Cardiac muscle cell (in vitro differentiated cells and primary cell): ENCODE measurements at regions not wholly inside any gene's neighbourhood (a gene's known extent, or its start where the extent isn't known, plus 50 kb on each side); places are given as distances from the start of the nearest gene placed in this dataset.

Experiments
- DNase-seq, 2 donors: peaks; one replicate each; pipeline versions ENCODE4 v3.0.0 to v3.0.0-alpha.2; 2010 to 2017; ENCODE audit warnings: low read depth in 1 of 2, low spot score in 1 of 2
- H3K27ac ChIP-seq: fragments of 200-600 bp; sonication (generic); 2 replicates; pipeline ENCODE4 v1.5.1; 2016
- H3K27me3 ChIP-seq: fragments of 200-600 bp; sonication (generic); 2 replicates; pipeline ENCODE4 v1.6.0; 2016; ENCODE audit warnings: control low read depth
- H3K36me3 ChIP-seq: fragments of 200-600 bp; sonication (generic); 2 replicates; pipeline ENCODE4 v1.5.1; 2016; ENCODE audit warnings: control low read depth
- H3K4me1 ChIP-seq: fragments of 200-600 bp; sonication (generic); 2 replicates; pipeline ENCODE4 v1.8.1; 2017; ENCODE audit warnings: low read depth, mild to moderate bottlenecking, mixed run types
- H3K4me3 ChIP-seq: fragments of 200-600 bp; sonication (generic); 2 replicates; pipeline ENCODE4 v1.5.1; 2016; ENCODE audit warnings: mild to moderate bottlenecking
- H3K9me3 ChIP-seq: fragments of 200-600 bp; sonication (generic); 2 replicates; pipeline ENCODE4 v1.5.1; 2017; ENCODE audit warnings: low read depth, mild to moderate bottlenecking, control low read depth
- TF ChIP-seq, protein P1 (sequence below): IDR thresholded peaks from 2 replicates; pipeline ENCODE4 v1.5.1; 2012; ENCODE audit warnings: low read depth, mild to moderate bottlenecking, low read length

DNA sequence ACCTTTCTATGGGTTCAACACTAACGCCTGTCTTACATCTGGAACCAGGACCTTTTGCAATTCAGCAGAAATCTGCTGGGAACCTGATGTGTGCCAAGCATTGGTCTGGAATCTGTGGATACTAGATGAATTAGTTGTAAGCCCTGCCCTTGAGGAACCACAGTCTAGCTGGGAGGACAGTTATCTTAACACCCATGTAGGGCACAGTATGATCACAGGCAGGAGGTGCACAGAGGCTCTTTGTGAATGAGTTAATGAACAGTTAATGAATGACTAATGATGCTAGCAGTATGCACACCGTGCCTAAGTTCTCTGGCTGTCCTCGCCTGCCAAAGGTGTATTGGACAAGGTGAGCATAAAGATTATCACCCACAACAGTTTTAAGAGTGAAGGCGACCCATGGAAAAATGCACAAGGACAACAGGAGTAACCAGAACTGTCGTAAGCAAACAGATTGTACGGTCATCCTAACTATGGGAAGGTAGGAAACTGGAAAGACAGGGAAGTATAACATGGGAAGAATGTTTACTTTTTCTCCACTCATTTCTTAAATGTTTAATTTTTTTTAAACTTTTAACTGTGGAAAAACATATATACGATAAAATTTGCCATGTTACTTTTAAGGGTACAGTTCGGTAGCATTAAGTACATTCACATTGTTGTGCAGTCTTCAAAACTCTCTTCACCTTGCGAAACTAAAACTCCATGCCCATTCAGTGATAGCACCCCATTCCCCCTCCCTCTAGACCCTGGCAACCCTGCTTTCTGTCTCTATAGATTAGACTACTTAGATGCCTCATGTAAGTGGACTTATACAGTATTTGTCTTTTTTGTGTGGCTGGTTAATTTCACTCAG lies 139.9 kb downstream of the CXCL12 start:
- Histone ChIP-seq H3K4me3 (no peak overlapping the region), H3K9me3 (no peaks in the 10 kb centered on the region), H3K36me3 (no peaks in the 10 kb centered on the region), H3K27me3 (no peaks in the 10 kb centered on the region), H3K4me1 (no peaks in the 10 kb centered on the region), H3K27ac (no peak overlapping the region)
- DNase-seq: no peak
- TF ChIP-seq, protein P1, sequence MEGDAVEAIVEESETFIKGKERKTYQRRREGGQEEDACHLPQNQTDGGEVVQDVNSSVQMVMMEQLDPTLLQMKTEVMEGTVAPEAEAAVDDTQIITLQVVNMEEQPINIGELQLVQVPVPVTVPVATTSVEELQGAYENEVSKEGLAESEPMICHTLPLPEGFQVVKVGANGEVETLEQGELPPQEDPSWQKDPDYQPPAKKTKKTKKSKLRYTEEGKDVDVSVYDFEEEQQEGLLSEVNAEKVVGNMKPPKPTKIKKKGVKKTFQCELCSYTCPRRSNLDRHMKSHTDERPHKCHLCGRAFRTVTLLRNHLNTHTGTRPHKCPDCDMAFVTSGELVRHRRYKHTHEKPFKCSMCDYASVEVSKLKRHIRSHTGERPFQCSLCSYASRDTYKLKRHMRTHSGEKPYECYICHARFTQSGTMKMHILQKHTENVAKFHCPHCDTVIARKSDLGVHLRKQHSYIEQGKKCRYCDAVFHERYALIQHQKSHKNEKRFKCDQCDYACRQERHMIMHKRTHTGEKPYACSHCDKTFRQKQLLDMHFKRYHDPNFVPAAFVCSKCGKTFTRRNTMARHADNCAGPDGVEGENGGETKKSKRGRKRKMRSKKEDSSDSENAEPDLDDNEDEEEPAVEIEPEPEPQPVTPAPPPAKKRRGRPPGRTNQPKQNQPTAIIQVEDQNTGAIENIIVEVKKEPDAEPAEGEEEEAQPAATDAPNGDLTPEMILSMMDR: no peak

- H3K4me1 ChIP-seq: no peaks in the 10 kb centered on the region
- no peaks in the 10 kb centered on the region for H3K36me3 ChIP-seq
- no peaks in the 10 kb centered on the region for H3K27me3 ChIP-seq
- no peak overlapping the region for H3K27ac ChIP-seq
- TF ChIP-seq, protein P1: no peak
- H3K4me3 ChIP-seq: no peak overlapping the region
- H3K9me3 ChIP-seq: no peaks in the 10 kb centered on the region
- no peak for DNase-seq
Measured at GRCh38 chr10:44243851-44244510, 140.9 kb downstream of the CXCL12 start.

GRCh38 chr10:44242826-44243225 lies 142.1 kb downstream of the CXCL12 start:
- no peak overlapping the region for H3K4me3 ChIP-seq
- H3K27me3 ChIP-seq: no peaks in the 10 kb centered on the region
- no peaks in the 10 kb centered on the region for H3K36me3 ChIP-seq
- TF ChIP-seq, protein P1: no peak
- no peaks in the 10 kb centered on the region for H3K9me3 ChIP-seq
- H3K27ac ChIP-seq: no peak overlapping the region
- DNase-seq: no peak
- no peaks in the 10 kb centered on the region for H3K4me1 ChIP-seq

DNA sequence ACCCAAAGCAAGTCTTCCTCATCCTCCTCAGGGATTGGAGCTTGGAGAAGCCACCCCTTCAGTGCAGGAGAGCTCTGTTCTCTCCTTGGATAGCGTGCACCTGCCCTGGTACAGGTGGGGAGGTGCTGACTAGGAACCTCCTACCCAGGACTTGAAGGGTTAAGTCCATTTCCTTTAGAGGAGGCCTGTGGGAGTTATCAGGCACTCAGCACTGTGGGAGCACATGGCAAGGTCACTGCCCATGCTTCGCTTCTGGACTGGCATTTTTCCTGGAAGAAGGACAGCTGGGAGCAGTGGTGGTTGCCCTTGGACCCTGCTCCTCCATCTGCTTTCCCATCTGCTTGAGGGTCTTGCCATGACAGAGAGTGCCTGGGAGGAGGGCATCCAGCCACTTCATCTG lies 142.8 kb downstream of the CXCL12 start:
- H3K9me3 ChIP-seq: no peaks in the 10 kb centered on the region
- H3K36me3 ChIP-seq: no peaks in the 10 kb centered on the region
- H3K4me3 ChIP-seq: no peak overlapping the region
- no peaks in the 10 kb centered on the region for H3K4me1 ChIP-seq
- TF ChIP-seq, protein P1: no peak
- no peaks in the 10 kb centered on the region for H3K27me3 ChIP-seq
- DNase-seq: no peak
- no peak overlapping the region for H3K27ac ChIP-seq

DNA sequence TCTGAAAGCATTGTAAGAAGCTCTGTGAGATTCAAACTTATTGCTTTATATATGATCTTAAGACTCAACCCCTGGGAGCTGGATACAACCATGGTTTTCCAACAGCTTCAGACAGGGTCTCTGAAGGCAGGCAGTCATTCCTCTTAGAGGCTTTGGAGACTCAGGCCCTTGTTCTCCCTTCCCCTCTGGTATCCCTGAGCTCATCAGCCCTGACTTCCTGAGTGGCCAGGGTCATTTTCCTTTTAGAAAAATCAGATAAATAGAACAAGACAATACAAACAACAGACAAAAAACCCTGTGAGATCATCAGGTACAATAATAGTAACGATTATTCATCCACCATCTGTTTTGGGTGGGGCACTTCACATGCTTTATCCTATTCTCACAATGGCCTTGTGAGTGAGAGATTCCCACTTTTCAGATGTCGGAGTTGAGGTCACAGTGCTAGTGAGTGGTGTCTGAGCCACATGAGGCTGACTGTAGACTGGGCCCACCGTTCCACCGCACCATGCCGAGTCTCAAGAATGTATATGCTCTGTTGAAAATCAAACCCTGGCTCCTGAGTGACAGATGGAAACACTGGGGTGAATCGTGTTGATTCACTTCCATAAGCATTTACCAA lies 144.2 kb downstream of the CXCL12 start:
- TF ChIP-seq, protein P1: no peak
- no peak overlapping the region for H3K4me3 ChIP-seq
- H3K27ac ChIP-seq: no peak overlapping the region
- no peak for DNase-seq
- no peaks in the 10 kb centered on the region for H3K36me3 ChIP-seq
- no peaks in the 10 kb centered on the region for H3K27me3 ChIP-seq
- peaks cover 4% of the 10 kb centered on the region for H3K4me1 ChIP-seq
- no peaks in the 10 kb centered on the region for H3K9me3 ChIP-seq
